Loucy (cell line): ENCODE measurements at regions not wholly inside any gene's neighbourhood (a gene's known extent, or its start where the extent isn't known, plus 50 kb on each side); places are given as distances from the start of the nearest gene placed in this dataset.

Experiments
- H2AFZ ChIP-seq: fragments of 200-600 bp; sonication (generic); 2 replicates; pipeline ENCODE4 v1.6.0; 2016; ENCODE audit warnings: antibody characterized with exemption, mild to moderate bottlenecking, low read length, moderate library complexity
- H3F3A ChIP-seq: fragments of 200-600 bp; 2 replicates; pipeline ENCODE4 v1.6.0; 2016; ENCODE audit warnings: antibody characterized with exemption, low read depth, mild to moderate bottlenecking
- H3K27me3 ChIP-seq: fragments of 200-600 bp; sonication (generic); 2 replicates; pipeline ENCODE4 v1.6.1; 2014; ENCODE audit warnings: low read length, mild to moderate bottlenecking; ENCODE audit not compliant: insufficient read depth, poor library complexity, severe bottlenecking
- H3K36me3 ChIP-seq: fragments of 200-600 bp; sonication (generic); 2 replicates; pipeline ENCODE4 v1.6.1; 2016; ENCODE audit warnings: low read length; ENCODE audit not compliant: insufficient read depth
- H3K4me1 ChIP-seq: fragments of 200-600 bp; sonication (generic); 2 replicates; pipeline ENCODE4 v1.5.1; 2014; ENCODE audit warnings: low read length, mild to moderate bottlenecking; ENCODE audit not compliant: insufficient read depth, poor library complexity, severe bottlenecking
- H3K4me2 ChIP-seq: fragments of 200-600 bp; sonication (generic); 2 replicates; pipeline ENCODE4 v1.6.0; 2014; ENCODE audit warnings: antibody characterized with exemption, low read length, low read depth, mild to moderate bottlenecking; ENCODE audit not compliant: poor library complexity, severe bottlenecking
- H3K4me3 ChIP-seq: fragments of 200-600 bp; sonication (generic); 2 replicates; pipeline ENCODE4 v1.5.1; 2014; ENCODE audit warnings: low read length, mild to moderate bottlenecking, mixed read lengths; ENCODE audit not compliant: poor library complexity, severe bottlenecking
- H3K79me2 ChIP-seq: fragments of 200-600 bp; sonication (generic); 2 replicates; pipeline ENCODE4 v1.6.1; 2014; ENCODE audit warnings: low read length; ENCODE audit not compliant: insufficient read depth
- H3K9ac ChIP-seq: fragments of 200-600 bp; sonication (generic); 2 replicates; pipeline ENCODE4 v1.6.0; 2014; ENCODE audit warnings: mild to moderate bottlenecking, low read depth, low read length, moderate library complexity; ENCODE audit not compliant: poor library complexity, severe bottlenecking
- H3K9me2 ChIP-seq: fragments of 200-600 bp; sonication (generic); replicated peaks from 2 replicates; pipeline ENCODE4 v1.6.1; 2016; ENCODE audit warnings: low read depth, low read length, mixed read lengths
- H3K9me3 ChIP-seq: fragments of 200-600 bp; sonication (generic); 2 replicates; pipeline ENCODE4 v1.6.1; 2014; ENCODE audit warnings: mild to moderate bottlenecking, antibody characterized with exemption, low read length, low read depth; ENCODE audit not compliant: insufficient read depth
- H4K20me1 ChIP-seq: fragments of 200-600 bp; sonication (generic); 2 replicates; pipeline ENCODE4 v1.6.0; 2014; ENCODE audit warnings: antibody characterized with exemption, low read length, mild to moderate bottlenecking; ENCODE audit not compliant: insufficient read depth, poor library complexity, severe bottlenecking
- CTCF ChIP-seq: fragments of 200-600 bp; sonication (generic); conservative IDR thresholded peaks from 2 replicates; pipeline ENCODE4 v1.5.1; 2014; ENCODE audit warnings: mild to moderate bottlenecking, antibody characterized with exemption, low read length
- EZH2phosphoT487 ChIP-seq: fragments of 200-600 bp; IDR thresholded peaks from 2 replicates; pipeline ENCODE4 v1.6.1; 2018; ENCODE audit warnings: antibody characterized with exemption, mild to moderate bottlenecking, moderate library complexity, borderline replicate concordance

- Histone ChIP-seq H3K4me2 (no peak overlapping the region), H3K36me3 (no peaks in the 10 kb centered on the region), H3F3A (no peaks in the 10 kb centered on the region), H3K9me2 (no peaks in the 10 kb centered on the region), H4K20me1 (no peaks in the 10 kb centered on the region), H2AFZ (no peak overlapping the region), H3K4me3 (no peak overlapping the region), H3K4me1 (no peaks in the 10 kb centered on the region), H3K79me2 (no peaks in the 10 kb centered on the region), H3K9me3 (no peaks in the 10 kb centered on the region), H3K9ac (no peak overlapping the region), H3K27me3 (no peaks in the 10 kb centered on the region)
- TF ChIP-seq EZH2phosphoT487 (no peak), CTCF (no peak)
Observed at GRCh38 chr1:189659731-189660130, 817.9 kb downstream of the BRINP3 start.

GRCh38 chr1:189662190-189662589, 815.5 kb downstream of the BRINP3 start:
- Histone ChIP-seq H3K36me3 (no peaks in the 10 kb centered on the region), H3K9ac (no peak overlapping the region), H3K79me2 (no peaks in the 10 kb centered on the region), H3K4me3 (no peak overlapping the region), H3K9me2 (no peaks in the 10 kb centered on the region), H3K27me3 (no peaks in the 10 kb centered on the region), H3K4me1 (no peaks in the 10 kb centered on the region), H3K4me2 (no peak overlapping the region), H2AFZ (no peak overlapping the region), H4K20me1 (no peaks in the 10 kb centered on the region), H3K9me3 (no peaks in the 10 kb centered on the region), H3F3A (no peaks in the 10 kb centered on the region)
- TF ChIP-seq EZH2phosphoT487 (no peak), CTCF (no peak)

- Histone ChIP-seq H3K9me3 (no peaks in the 10 kb centered on the region), H2AFZ (no peak overlapping the region), H3K79me2 (no peaks in the 10 kb centered on the region), H3K9ac (no peak overlapping the region), H3K4me1 (no peaks in the 10 kb centered on the region), H3K9me2 (no peaks in the 10 kb centered on the region), H4K20me1 (no peaks in the 10 kb centered on the region), H3K36me3 (no peaks in the 10 kb centered on the region), H3K27me3 (no peaks in the 10 kb centered on the region), H3K4me3 (no peak overlapping the region), H3F3A (no peaks in the 10 kb centered on the region), H3K4me2 (no peak overlapping the region)
- TF ChIP-seq CTCF = no peak
- no peak for TF ChIP-seq EZH2phosphoT487
Observed at GRCh38 chr1:189669846-189670245, 807.8 kb downstream of the BRINP3 start.
